ENCODE measurements at regions not wholly inside any gene's neighbourhood (a gene's known extent, or its start where the extent isn't known, plus 50 kb on each side); places are given as distances from the start of the nearest gene placed in this dataset.

GRCh38 chr3:18546632-18547031 is 121.5 kb upstream of the SATB1 start:
- TF ChIP-seq POLR2AphosphoS5 (IDR thresholded peaks at IDR 0.05; ENCODE audit: insufficient read depth in 1 of 2, low read depth in 1 of 2) (no peak), CTCF (IDR thresholded peaks at IDR 0.05) (no peak), POLR2A (IDR thresholded peaks at IDR 0.05) (no peak)

Data from vagina (tissue), 2 donors.